Fibroblast of upper back skin (primary cell): ENCODE measurements at regions not wholly inside any gene's neighbourhood (a gene's known extent, or its start where the extent isn't known, plus 50 kb on each side); places are given as distances from the start of the nearest gene placed in this dataset.
"Not testable (repeated sequence)": the region's sequence is repeated elsewhere in the genome, so short reads cannot be mapped to it uniquely, and the experiment has no call there.

Source experiments
- DNase-seq: peaks from one replicate; pipeline ENCODE4 v3.0.0-alpha.2; 2013

DNA sequence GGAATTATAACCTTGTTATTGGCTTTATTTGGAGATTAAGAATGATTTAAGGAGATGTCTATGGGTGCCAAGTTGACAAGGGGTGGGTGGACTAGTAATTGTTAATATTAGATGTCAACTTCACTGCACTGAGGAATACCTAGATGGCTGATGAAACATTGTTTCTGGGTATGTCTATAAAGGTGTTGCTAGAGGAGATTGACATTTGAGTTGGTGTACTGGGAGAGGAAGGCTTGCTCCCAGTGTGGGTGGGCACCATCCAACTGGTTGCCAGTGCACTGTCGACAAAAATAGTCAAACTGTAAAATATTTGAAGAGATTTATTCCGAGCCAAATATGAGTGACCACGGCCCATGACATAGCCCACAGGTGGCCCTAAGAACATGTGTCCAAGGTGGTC, 378.8 kb downstream of the NDFIP2 start:
- no peak for DNase-seq

DNA sequence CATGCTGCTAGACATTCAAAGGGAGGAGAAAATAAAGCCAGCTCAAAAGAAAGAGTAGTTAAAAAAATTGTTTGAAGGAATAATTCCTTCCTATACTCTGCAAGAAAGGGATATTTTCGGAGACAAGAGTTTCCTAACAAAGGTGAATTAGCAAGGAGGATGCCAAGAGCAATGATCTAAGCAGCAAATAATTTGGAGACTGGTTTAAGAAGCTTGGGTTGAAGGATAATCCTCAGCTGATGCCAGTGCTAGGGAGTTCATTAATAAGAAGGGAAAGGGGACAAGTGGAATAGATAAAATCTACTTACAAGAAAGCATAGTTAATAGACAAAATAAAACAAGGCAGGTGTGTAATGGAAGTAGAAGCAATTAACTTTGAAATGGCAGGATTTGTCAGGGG, 372.3 kb downstream of the NDFIP2 start:
- no peak for DNase-seq

DNA sequence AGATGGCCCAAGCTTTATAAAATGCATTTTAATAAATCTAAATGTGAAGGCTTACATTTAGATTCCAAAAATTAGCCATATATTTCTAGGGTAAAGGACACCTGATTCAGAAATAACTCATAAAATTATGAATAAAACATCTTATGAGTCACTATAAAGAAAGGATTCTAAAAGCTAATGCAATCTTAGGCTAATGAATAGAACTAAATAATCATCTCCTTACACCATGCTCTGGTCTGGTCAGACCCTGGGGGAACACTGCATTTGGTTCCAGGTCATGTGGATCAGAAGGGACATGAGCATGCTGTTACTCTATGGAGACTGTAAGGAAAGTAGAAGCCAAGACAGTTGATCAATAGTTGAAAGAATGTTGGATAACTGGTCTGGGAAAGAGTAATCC, 370.4 kb downstream of the NDFIP2 start:
- DNase-seq, result no peak

DNA sequence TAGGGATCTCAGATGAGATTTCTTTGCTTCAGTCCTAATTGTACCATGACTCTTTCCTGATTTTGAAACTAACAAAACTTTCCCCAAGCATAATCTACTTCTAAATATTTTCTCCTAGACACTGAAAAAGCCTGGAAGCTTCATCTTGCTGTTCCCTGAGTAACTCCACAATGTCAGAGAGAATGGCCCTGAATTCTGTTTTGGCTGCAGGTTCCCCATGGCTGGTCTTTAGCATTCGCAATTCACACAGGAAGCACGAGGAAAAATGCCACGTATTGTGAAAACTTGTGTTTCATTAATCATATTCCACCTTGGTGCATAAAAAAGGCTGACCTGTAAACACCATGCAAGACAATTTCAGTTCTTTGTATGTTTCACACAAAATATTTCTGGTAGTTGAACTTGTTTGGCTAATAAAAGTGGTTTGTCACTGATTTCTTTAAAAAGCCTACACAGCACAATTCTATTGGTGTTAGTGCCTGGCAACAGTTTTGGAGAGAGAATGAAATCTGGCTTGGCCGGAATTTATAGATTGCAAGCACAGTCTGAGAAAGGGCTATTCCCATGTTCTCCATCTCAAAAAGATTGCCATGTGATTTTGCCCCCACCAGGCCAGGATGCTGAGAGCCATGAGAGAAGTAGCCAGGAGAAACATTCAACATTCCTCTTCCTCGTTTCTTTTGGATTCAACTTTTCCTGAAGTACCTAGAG, 367.1 kb downstream of the NDFIP2 start:
- DNase-seq, result no peak

DNA sequence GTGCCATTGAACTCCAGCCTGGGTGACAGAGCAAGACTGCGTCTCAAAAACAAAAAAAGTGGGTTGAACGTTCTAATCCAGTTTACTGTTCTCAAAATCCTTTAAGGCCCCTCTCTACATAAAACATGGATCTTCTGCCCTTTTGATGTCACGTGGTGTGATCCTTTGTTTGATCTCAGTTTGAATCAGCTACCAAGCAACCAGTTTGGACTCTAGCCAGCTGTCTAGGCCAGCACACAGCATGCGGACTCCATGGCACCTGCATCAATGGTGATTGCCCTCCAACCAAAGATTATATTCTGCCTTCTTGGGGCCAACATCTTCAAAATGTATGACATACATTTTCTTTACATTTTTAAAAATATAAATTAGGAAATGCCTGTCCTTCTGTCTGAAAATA, 365.4 kb downstream of the NDFIP2 start:
- DNase-seq, result no peak

DNA sequence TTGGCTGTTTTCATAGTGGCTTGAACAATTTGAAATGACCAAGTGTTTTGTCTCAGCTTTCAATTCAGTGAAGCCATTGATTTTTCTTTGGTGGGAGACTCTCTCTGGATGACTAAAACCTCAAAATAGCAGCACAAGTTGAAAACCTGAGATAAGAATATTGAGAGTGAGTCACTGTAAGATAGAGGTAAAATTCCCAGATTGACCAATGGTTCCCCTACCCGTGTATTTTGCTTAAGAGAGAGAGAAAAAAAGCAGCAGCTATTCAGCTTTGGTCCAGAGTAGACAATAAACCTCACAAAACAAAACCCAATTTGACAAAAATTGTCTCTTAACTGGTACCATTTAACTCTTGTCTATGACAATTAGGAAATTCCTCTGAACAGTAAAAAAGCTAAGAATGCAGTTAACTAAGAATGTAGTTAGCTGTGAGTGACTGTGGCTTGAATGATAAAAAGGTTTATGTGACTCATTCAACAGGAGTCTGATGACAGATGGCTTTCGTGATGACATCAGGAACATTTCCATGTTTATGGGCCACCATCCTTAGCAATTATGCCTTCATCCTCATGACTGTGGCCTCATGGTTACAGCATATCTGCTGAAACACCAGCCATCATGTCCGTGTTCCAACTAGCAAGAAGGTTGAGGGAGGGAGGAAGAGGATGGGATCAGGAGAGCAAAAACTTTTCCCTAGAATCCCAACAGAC, 356.9 kb downstream of the NDFIP2 start:
- peak; percentile 37 for DNase-seq

DNA sequence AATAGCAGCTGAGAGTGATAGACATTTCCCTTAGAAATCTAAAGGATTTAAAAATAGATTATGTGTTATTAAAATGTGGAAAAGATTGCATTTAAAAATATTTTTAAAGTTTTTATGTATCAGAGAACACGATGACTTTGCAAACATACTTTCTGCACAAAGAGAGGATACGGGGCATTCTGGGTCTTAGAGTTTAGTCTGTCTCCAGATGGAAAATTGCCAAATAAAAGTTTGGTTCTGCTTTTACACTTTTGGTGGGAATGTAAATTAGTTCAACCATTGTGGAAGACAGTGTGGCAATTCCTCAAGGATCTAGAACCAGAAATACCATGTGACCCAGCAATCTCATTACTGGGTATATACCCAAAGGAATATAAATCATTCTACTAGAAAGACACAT, 355.2 kb downstream of the NDFIP2 start:
- DNase-seq, result not testable (repeated sequence)

DNA sequence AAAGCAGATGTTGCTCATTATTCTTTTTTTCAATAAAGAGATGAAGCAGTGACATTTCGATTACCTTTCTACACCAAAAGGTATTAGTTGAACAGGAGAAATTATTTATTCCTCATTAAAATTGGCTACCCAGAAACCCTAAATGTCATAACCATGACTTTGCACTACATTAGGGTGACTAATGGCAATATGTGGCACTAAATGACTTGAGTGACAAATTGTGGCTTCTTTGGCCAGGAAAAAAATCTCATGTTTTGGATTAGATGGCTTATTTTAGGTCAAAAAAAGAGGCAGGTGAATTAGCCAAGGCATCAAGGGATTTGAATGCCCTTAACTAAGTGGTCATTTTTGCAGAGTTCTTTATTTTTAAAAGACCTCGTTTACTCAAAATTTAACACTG, 353.9 kb downstream of the NDFIP2 start:
- no peak for DNase-seq

DNA sequence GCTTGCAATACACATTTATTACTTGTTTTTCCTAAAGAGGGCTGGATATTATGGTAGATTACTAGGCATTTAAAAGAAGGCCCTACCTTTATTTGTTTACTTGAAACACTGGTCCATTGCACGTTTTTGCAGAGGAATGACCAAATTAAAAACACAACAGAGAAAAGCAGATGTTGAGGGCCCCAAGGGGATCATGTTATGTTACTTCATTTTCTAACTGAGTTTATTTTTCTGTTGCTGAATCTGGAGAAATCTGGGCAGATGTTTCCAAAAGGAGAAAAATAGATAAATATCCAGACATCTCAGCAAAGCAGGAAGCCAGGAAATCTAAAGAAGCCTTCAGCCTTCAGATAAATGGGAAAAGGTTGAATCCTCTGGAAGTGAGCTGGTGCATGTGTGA, 353.0 kb downstream of the NDFIP2 start:
- no peak for DNase-seq

DNA sequence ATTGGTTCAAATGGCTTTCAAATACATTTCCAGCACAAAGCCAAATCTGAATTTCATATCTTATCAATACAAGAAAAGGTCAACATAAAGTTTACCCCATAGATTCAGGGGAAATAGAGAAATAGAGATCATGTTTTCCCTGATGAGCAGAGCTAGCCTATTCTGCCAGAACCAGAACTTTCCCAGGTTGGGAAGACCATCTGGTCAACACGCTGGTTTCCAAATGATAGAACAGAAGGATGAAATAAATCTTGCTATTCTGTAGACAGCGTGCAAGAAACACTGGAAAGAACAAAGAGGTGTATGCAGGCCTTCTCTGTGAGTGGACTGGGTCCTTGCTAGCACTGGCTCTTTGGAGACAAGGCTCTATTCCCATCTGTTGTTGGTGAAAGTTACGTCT, 350.6 kb downstream of the NDFIP2 start:
- no peak for DNase-seq

DNA sequence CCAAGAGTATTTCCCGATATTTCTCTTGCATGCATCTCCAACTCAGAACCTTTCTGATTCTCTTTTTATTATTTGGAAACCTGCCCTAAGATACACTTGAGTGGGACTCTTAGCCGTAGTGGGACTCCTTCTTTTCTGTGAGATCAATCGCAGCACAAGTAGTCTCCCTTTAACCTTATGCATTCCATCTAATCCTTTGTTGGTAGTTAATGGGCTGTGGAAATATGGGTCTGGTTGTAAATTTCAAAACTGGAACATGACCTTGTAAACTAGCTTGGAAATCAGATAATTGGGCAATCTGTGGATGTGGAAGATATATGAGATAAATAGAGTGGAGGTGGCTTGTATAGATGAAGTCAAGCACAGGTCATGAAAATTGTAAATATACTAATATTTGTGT, 350.0 kb downstream of the NDFIP2 start:
- no peak for DNase-seq

DNA sequence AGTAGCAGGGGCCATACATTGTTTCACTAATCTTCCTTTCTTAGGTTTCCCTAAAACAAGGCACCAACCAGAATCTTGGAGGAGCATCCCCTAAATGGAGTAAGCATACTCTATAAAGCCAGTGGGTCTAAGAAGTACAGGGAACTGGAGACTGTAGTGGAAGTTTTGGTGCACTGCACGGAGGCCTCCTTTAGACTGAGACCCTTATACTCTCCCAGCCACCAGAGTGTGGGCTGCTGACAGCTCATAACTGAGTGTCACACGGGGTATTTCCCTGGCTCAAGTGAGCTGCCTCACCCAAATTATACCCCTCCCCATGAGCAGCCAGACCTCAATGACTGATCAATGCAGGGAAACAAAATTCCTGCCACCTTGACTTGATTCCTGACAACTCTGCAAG, 349.5 kb downstream of the NDFIP2 start:
- DNase-seq, result no peak

DNA sequence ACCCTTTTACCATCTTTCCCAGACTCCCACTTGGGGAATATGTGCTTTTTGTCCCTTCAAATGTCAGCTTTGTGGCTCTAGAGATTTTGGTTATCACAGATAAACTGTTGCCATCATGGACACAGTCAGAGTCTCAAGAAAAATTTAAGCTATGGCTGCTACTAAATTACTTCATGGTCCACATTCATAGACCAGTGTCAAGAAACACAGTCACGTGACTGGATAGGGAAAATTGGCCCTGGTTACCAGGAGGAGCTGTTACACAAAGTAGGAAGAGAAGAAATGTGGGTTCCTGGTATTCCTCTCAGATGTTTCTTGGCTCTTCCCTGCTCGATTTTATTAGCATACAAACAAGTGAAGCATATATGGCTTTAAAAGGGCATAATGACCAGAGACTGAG, 348.9 kb downstream of the NDFIP2 start:
- no peak for DNase-seq

DNA sequence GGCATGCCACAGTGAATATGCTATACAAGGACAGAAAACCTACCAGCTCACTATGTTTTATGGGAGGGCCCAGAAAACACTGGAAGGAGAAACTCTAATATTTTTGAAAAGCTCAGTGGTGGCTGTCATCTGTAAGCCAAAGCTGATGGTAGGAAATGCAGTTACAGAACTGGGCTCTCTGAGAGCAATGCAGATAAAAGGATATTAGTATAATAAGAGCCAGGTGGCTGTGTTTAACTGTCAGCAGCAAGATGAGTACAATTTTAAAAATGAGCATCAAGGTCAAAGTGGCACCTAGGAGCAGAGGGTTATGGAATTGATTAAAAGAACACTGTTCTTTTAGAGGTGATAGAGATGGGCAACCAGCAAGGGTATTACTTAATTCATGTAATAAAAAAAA, 345.0 kb downstream of the NDFIP2 start:
- no peak for DNase-seq

DNA sequence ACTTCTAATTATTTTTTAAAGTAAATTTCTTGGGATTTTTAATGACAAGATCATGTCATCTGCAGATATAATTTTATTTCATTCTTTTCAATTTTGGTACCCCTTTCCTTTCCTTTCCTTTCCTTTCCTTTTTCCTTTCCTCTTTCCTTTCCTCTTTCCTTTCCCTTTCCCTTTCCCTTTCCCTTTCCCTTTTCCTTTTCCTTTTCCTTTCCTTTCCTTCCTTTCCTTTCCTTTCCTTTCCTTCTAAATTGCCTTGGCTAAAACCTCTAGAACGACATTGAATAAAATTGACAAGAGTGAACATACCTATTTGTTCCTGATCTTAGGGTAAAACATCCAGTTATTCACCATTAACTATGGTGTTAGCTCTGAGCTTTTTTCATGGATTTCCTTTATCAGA, 334.1 kb downstream of the NDFIP2 start:
- DNase-seq, result no peak

DNA sequence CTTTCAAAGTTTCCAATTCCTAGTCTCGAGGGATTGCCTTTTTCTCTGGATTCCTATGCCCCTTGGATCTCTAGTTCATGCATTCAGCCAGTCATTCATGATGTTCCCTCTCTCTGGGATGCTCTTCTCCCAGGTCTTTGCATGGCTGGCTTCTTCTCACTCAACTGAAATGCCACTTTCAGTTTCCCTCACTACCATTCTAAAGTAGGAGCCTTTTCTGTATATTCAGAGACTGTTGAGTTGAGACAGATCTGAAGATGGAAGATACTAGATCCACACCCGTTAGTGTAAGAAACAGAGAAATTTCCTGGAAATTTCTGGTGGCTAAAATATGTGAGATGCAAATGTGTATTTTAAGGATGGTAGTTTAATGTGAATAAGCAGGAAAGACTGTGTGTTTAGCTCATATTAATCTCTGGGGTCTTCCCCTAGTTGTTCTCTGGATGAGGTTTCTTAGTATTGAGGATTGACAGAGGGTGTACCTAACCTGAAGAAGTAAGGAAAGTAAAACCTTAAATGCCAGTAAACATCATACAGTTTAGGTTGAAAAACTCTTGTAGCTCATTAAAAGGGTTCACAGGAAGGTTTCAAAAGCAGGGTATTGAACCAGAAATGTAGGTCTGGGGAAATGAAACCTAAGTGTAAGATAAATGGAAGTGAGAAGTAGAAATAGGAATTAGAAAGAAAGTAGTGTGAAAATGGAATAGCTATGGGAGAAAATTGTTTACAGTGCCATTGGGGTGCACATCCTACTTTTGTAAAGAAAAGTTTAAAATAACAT, 331.3 kb downstream of the NDFIP2 start:
- DNase-seq, result no peak

DNA sequence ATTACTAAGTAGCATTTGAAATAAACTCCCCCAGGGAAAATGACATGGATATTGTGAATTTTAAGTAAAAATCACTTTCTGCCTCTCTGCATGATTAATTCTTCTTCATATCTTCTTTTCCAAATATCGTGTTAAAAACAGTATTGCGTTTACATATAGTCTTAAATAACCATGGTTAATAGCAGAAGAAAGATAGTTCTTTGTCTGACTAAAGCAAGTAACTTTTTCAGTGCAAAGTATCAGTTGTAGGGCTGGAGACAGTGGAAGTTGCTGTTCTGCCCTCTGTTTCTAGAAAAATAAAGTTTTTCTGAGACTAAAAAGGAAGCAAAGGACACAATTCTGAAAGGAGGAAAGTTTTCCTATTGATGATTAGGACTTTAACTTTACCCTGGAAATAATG, 330.2 kb downstream of the NDFIP2 start:
- no peak for DNase-seq

DNA sequence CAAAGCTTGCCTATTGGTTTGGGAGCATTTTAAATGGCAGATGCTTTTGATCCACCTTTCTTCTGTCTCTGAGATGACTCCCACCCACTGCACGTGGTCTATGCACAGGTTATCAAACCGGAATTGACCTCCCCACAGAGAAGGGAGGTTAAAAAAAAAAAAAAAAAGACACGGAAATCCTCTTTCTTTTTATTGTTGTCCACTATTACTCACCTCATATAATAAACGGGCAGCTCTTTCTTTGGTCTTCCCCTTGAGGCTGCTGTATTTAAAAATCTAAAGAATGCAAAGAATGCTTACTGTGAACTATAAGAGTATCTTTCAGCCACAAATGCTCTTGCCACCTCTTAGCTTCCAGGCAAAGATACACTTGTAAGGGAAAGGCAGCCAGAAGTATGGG, 329.7 kb downstream of the NDFIP2 start:
- peak; percentile 78 for DNase-seq

DNA sequence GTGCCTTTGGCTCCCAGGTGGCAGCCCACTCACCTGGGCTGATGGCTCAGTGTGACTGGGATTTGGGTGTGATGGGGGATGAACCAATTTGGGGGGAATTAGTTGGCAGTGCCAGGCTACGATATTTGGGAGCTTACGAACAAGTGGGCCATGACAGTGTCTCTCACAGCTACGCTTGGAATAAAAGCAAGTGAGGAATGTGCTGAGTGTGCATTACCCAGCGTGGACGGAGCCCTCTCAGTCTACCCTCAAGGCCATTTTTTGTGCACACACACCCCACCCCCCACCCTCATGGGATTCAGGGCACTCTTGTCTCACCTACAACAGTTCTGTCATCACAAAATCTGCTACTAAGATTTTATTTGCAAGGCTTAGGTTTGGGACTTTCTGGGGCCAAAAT, 329.1 kb downstream of the NDFIP2 start:
- DNase-seq, result no peak

DNA sequence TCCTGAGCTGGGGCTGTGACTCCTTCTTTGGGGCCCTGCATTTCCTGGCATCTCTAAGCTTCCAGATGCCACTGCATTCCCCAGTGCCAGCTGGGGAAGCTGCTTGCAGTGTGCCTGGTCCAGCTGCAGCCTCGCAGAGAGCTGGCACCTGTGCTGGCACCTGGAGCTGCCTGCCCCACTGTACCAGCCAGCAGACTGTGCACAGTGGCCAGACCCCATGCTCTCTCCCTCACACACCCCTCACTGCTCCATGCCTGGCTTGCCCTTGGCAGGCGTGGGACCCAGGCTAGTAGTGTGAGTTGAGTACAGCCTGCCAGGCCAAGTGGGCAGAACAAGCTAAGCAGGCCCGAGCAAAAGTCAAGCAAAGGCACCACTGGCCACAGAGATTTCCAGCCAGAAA, 327.5 kb downstream of the NDFIP2 start:
- no peak for DNase-seq

DNA sequence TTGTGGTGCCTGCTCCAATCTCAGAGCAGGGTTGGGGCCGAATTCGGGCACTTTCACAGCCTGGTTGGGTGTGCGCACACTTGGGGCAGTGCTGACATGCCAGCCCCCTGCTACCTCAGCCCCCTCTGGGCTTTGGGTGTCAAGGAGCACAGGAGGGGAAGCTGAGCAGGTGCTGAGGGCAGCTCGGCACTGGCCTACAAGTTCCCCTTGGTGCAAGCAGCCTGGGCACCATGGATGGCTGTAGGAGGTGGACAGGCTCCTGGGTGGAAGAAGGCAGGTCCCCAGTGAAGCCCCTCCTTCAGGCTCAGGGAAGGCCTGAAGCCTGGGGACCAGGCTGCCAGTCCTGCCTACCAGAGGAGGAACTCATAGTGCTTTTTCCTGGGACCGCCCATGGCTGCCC, 326.6 kb downstream of the NDFIP2 start:
- DNase-seq, result no peak

DNA sequence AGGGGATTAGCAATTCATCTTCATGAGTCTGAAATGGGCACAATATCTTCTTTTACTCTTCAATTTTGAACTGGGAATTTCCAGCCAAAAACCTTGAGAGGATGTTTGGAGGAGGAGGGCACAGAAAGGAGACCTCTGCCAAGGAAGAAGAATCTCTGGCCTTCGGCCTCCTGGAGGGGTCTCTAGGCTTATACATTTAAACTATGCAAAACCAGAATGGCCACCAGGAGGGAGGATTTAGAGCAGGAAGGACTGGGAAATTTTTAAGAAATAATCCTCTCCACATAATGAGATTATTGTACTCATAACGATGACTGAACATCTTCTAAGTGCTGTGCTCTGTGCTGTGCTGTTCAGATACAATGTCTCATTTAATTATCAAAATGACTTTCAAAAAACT, 325.9 kb downstream of the NDFIP2 start:
- no peak for DNase-seq

DNA sequence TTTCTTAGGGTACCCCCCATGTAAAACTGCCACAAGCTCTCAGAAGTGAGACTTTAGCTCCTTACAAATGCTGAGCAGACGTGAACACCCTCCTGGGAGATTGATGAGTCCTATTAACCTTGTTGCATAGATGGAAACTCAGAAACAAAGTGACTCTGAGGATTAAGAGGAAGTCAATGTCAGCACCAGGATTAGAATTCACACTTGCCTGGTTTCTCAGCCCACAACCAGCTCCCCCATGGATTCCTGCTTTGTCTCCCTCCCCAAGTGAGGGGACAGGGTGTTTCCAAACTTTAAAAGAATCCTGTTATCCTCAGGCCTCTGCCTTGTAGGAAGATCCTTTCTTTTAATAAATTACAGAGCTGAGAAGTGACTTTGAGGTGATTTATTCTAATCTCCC, 324.4 kb downstream of the NDFIP2 start:
- no peak for DNase-seq

DNA sequence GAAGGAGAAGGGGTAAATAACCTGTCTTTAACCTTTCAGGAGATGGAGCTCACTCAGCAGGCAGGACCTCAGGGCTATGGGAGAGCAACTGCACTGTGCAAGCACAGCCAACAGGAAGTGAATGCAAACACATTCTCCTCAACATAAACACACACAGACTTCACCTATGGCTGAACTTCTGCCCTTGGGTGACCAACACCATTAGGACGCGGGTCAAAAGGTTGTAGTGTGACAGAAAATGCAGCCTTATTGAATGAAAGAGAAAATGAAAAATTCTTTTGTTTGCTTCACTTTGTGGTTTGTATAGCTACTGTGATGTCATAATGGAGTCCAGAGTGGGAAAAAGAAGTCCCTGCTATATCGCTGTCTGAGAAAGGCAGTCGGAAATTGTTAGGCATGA, 323.0 kb downstream of the NDFIP2 start:
- DNase-seq, result no peak
